ENCODE measurements at regions not wholly inside any gene's neighbourhood (a gene's known extent, or its start where the extent isn't known, plus 50 kb on each side); places are given as distances from the start of the nearest gene placed in this dataset.

DNA sequence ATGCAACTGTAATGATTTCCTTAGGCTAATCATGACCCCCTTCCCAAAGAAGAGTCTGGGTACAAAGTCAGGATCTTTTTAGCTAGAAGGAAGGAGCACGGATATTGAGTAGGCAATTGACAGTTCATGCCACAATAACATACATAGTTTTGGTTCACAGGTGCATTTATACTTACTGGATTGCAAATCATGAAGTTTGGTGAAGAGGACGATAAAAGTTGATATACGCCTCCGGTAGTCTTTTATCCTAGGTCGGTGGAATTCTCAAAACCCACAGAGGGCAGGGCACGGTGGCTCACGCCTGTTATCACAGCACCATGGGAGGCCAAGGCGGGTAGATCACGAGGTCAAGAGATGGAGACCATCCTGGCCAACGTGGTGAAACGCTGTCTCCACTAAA, 265.4 kb upstream of the PRMT6 start:
- TF ChIP-seq POLR2A (IDR thresholded peaks at IDR 0.05; ENCODE audit: low read depth, low read length) (no peak), POLR2AphosphoS5 (IDR thresholded peaks at IDR 0.05; ENCODE audit: low read depth, low read length) (no peak), TAF1 (IDR thresholded peaks at IDR 0.05; ENCODE audit: low read depth, low read length) (no peak), SPI1 (IDR thresholded peaks at IDR 0.05; ENCODE audit: low read depth, low read length) (no peak), POU2F2 (IDR thresholded peaks at IDR 0.05; ENCODE audit: low read depth, low read length) (no peak), PAX5 (IDR thresholded peaks at IDR 0.05; ENCODE audit: insufficient read depth, low read length, severe bottlenecking) (no peak)
